Anterior cingulate cortex (tissue), 58 donors: ENCODE measurements at regions not wholly inside any gene's neighbourhood (a gene's known extent, or its start where the extent isn't known, plus 50 kb on each side); places are given as distances from the start of the nearest gene placed in this dataset.
"Not testable (repeated sequence)": the region's sequence is repeated elsewhere in the genome, so short reads cannot be mapped to it uniquely, and the experiment has no call there.

ENCODE experiments used
- DNase-seq, 58 donors: peaks; one replicate each; lab custom pipeline; 2025; lab: John Stamatoyannopoulos, UW

GRCh38 chr7:63205136-63205535 is 793.5 kb upstream of the ZNF722 start:
- peak in 5 of 58 donors; percentile 0 to 7 (median 1) for DNase-seq

DNA sequence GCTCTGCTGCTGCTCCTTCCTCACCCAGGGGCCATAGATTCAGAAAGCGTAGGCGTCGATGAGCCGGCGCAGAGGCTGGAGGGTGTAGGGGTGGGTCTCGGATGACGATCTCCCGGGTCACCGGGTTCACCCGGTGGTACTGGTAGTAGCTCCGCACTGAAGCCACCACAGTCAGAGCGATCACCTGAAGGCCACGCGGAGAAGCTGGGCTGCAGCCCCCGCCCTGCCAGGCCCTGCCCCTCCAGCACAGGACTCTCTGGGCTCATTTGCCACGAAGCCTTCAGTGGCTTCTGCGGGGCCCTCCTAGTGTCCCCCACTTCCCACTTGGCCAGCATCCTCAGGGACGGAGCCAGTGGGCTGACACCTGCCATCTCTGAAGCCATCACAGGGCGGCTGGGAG is 765.5 kb upstream of the ZNF722 start:
- not testable (repeated sequence) for DNase-seq

- DNase-seq = no peak
Measured at GRCh38 chr7:63233881-63234280, 764.8 kb upstream of the ZNF722 start.
